ENCODE measurements at regions not wholly inside any gene's neighbourhood (a gene's known extent, or its start where the extent isn't known, plus 50 kb on each side); places are given as distances from the start of the nearest gene placed in this dataset.

DNA sequence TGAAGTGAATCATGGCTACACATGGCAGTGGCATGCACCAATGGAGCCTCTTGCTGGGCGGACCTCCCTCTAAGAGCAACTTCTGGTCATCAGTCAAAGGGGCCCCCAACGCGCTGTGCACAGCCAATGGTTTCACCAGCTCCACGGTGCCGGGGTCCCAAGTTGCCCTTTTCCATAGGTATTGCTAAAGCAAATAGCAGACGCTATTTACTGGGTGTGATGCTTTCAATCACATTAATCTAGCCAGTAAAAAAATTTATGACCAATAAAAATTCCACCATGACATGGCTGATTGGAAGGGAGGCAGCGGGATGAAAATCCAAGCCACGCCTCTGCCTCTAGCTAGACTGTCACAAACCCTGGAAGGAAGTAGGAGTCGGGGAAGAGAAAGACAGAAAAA, 680.3 kb upstream of the SOX9 start:
- TF ChIP-seq, protein P1, sequence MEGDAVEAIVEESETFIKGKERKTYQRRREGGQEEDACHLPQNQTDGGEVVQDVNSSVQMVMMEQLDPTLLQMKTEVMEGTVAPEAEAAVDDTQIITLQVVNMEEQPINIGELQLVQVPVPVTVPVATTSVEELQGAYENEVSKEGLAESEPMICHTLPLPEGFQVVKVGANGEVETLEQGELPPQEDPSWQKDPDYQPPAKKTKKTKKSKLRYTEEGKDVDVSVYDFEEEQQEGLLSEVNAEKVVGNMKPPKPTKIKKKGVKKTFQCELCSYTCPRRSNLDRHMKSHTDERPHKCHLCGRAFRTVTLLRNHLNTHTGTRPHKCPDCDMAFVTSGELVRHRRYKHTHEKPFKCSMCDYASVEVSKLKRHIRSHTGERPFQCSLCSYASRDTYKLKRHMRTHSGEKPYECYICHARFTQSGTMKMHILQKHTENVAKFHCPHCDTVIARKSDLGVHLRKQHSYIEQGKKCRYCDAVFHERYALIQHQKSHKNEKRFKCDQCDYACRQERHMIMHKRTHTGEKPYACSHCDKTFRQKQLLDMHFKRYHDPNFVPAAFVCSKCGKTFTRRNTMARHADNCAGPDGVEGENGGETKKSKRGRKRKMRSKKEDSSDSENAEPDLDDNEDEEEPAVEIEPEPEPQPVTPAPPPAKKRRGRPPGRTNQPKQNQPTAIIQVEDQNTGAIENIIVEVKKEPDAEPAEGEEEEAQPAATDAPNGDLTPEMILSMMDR (conservative IDR thresholded peaks at IDR 0.05; ENCODE audit: low read depth in 2 of 2) = no peak
- no peak for TF ChIP-seq NANOG (IDR thresholded peaks at IDR 0.05; ENCODE audit: borderline replicate concordance)

All from GM23338 (cell line).